ENCODE measurements at regions not wholly inside any gene's neighbourhood (a gene's known extent, or its start where the extent isn't known, plus 50 kb on each side); places are given as distances from the start of the nearest gene placed in this dataset.

DNA sequence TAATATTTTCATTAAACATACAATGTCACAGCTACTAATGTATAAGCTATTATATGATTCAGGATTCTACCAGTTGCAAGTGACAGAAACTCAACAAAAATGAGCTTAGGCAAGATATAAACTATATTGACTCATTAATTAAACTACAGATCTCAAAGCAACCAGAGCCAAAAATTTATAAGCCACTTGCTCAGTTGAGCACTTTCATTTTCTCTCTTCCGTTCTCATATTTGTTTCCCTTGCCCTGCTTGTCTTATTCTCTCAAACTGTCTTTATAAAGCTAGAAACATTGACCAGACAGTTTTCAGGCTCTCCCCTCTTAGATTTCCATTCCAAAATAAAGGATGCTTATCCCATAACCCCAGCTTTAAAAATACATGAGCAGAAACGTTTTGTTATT lies 60.2 kb upstream of the DGKB start:
- DNase-seq: no peak

GRCh38 chr7:14960721-14961120 lies 58.2 kb upstream of the DGKB start:
- no peak for DNase-seq

- DNase-seq: no peak
Measured at GRCh38 chr7:14959339-14959738, 56.8 kb upstream of the DGKB start.

GRCh38 chr7:14954035-14954434 lies 51.5 kb upstream of the DGKB start:
- DNase-seq: no peak
